ENCODE measurements at regions not wholly inside any gene's neighbourhood (a gene's known extent, or its start where the extent isn't known, plus 50 kb on each side); places are given as distances from the start of the nearest gene placed in this dataset.
"Not testable (repeated sequence)": the region's sequence is repeated elsewhere in the genome, so short reads cannot be mapped to it uniquely, and the experiment has no call there.

- no peak for DNase-seq (ENCODE audit: low read depth in 2 of 2)
Measured at GRCh38 chr17:14630046-14630445, 329.2 kb downstream of the HS3ST3B1 start.

GRCh38 chr17:14622615-14623101, 321.8 kb downstream of the HS3ST3B1 start:
- DNase-seq (ENCODE audit: low read depth in 2 of 2): no peak

- DNase-seq (ENCODE audit: low read depth in 2 of 2): no peak
Measured at GRCh38 chr17:14621826-14622614, 321.1 kb downstream of the HS3ST3B1 start.

- DNase-seq (ENCODE audit: low read depth in 2 of 2): no peak
Measured at GRCh38 chr17:14619821-14620220, 318.9 kb downstream of the HS3ST3B1 start.

GRCh38 chr17:14616528-14616927, 315.6 kb downstream of the HS3ST3B1 start:
- no peak for DNase-seq (ENCODE audit: low read depth in 2 of 2)

GRCh38 chr17:14605267-14605599, 304.4 kb downstream of the HS3ST3B1 start:
- DNase-seq (ENCODE audit: low read depth in 2 of 2): no peak

GRCh38 chr17:14604591-14605266, 303.8 kb downstream of the HS3ST3B1 start:
- DNase-seq (ENCODE audit: low read depth in 2 of 2): no peak

GRCh38 chr17:14596224-14596623, 295.3 kb downstream of the HS3ST3B1 start:
- no peak for DNase-seq (ENCODE audit: low read depth in 2 of 2)

GRCh38 chr17:14595656-14596055, 294.8 kb downstream of the HS3ST3B1 start:
- DNase-seq (ENCODE audit: low read depth in 2 of 2): no peak

- DNase-seq (ENCODE audit: low read depth in 2 of 2): no peak
Measured at GRCh38 chr17:14594690-14595089, 293.8 kb downstream of the HS3ST3B1 start.

- DNase-seq (ENCODE audit: low read depth in 2 of 2): no peak
Measured at GRCh38 chr17:14593956-14594355, 293.1 kb downstream of the HS3ST3B1 start.

- no peak for DNase-seq (ENCODE audit: low read depth in 2 of 2)
Measured at GRCh38 chr17:14590459-14591250, 289.8 kb downstream of the HS3ST3B1 start.

GRCh38 chr17:14585099-14585498, 284.2 kb downstream of the HS3ST3B1 start:
- no peak for DNase-seq (ENCODE audit: low read depth in 2 of 2)

GRCh38 chr17:14582996-14583395, 282.1 kb downstream of the HS3ST3B1 start:
- DNase-seq (ENCODE audit: low read depth in 2 of 2): no peak

GRCh38 chr17:14581186-14581830, 280.4 kb downstream of the HS3ST3B1 start:
- no peak for DNase-seq (ENCODE audit: low read depth in 2 of 2)

GRCh38 chr17:14580499-14580898, 279.6 kb downstream of the HS3ST3B1 start:
- no peak for DNase-seq (ENCODE audit: low read depth in 2 of 2)

GRCh38 chr17:14579716-14580115, 278.8 kb downstream of the HS3ST3B1 start:
- DNase-seq (ENCODE audit: low read depth in 2 of 2): no peak

- no peak for DNase-seq (ENCODE audit: low read depth in 2 of 2)
Measured at GRCh38 chr17:14575471-14575953, 274.6 kb downstream of the HS3ST3B1 start.

GRCh38 chr17:14560325-14560724, 259.4 kb downstream of the HS3ST3B1 start:
- not testable (repeated sequence) for DNase-seq (ENCODE audit: low read depth in 2 of 2)

- DNase-seq (ENCODE audit: low read depth in 2 of 2): no peak
Measured at GRCh38 chr17:14559264-14560119, 258.6 kb downstream of the HS3ST3B1 start.

GRCh38 chr17:14557480-14557879, 256.6 kb downstream of the HS3ST3B1 start:
- DNase-seq (ENCODE audit: low read depth in 2 of 2): no peak
